GM21381 (cell line): ENCODE measurements at regions not wholly inside any gene's neighbourhood (a gene's known extent, or its start where the extent isn't known, plus 50 kb on each side); places are given as distances from the start of the nearest gene placed in this dataset.

Experiments used
- ATAC-seq: cut with Tn5 transposase; IDR thresholded peaks from one replicate; pipeline ENCODE4 v1.9.1; 2021; ENCODE audit warnings: mild to moderate bottlenecking, moderate library complexity; ENCODE audit not compliant: unreplicated experiment

GRCh38 chr2:43022896-43023295 is 203.5 kb downstream of the ZFP36L2 start:
- no peak for ATAC-seq

GRCh38 chr2:43021791-43022509 is 204.5 kb downstream of the ZFP36L2 start:
- no peak for ATAC-seq

GRCh38 chr2:43020990-43021669 is 205.3 kb downstream of the ZFP36L2 start:
- ATAC-seq = no peak

GRCh38 chr2:43020296-43020695 is 206.1 kb downstream of the ZFP36L2 start:
- no peak for ATAC-seq

- no peak for ATAC-seq
Measured at GRCh38 chr2:43019536-43020183, 206.7 kb downstream of the ZFP36L2 start.

- no peak for ATAC-seq
Measured at GRCh38 chr2:43019025-43019367, 207.4 kb downstream of the ZFP36L2 start.

- ATAC-seq = no peak
Measured at GRCh38 chr2:43018179-43019024, 208.0 kb downstream of the ZFP36L2 start.

GRCh38 chr2:43013821-43014345 is 212.5 kb downstream of the ZFP36L2 start:
- ATAC-seq = no peak

GRCh38 chr2:43012966-43013365 is 213.4 kb downstream of the ZFP36L2 start:
- ATAC-seq = no peak

GRCh38 chr2:43011158-43011491 is 215.3 kb downstream of the ZFP36L2 start:
- ATAC-seq = no peak

- no peak for ATAC-seq
Measured at GRCh38 chr2:43010438-43011157, 215.8 kb downstream of the ZFP36L2 start.

- ATAC-seq = no peak
Measured at GRCh38 chr2:43009448-43009847, 217.0 kb downstream of the ZFP36L2 start.

GRCh38 chr2:43008388-43008787 is 216.0 kb upstream of the HAAO start:
- no peak for ATAC-seq

GRCh38 chr2:43007901-43008300 is 215.5 kb upstream of the HAAO start:
- ATAC-seq = no peak

GRCh38 chr2:43006834-43007543 is 214.6 kb upstream of the HAAO start:
- ATAC-seq = no peak

- ATAC-seq = no peak
Measured at GRCh38 chr2:43005975-43006833, 213.8 kb upstream of the HAAO start.

- no peak for ATAC-seq
Measured at GRCh38 chr2:43005245-43005974, 213.0 kb upstream of the HAAO start.

GRCh38 chr2:43004879-43005244 is 212.5 kb upstream of the HAAO start:
- no peak for ATAC-seq
